ENCODE measurements at regions not wholly inside any gene's neighbourhood (a gene's known extent, or its start where the extent isn't known, plus 50 kb on each side); places are given as distances from the start of the nearest gene placed in this dataset.
"Not testable (repeated sequence)": the region's sequence is repeated elsewhere in the genome, so short reads cannot be mapped to it uniquely, and the experiment has no call there.

- DNase-seq: not testable (repeated sequence)
Observed at GRCh38 chr6:141969768-141970415, 162.8 kb upstream of the GJE1 start.

GRCh38 chr6:141969201-141969600 is 163.5 kb upstream of the GJE1 start:
- DNase-seq: no peak

- no peak for DNase-seq
Observed at GRCh38 chr6:141968632-141969031, 164.1 kb upstream of the GJE1 start.

- no peak for DNase-seq
Observed at GRCh38 chr6:141965016-141965545, 167.6 kb upstream of the GJE1 start.

GRCh38 chr6:141963543-141964295 is 169.0 kb upstream of the GJE1 start:
- DNase-seq: no peak

- no peak for DNase-seq
Observed at GRCh38 chr6:141957271-141957670, 175.5 kb upstream of the GJE1 start.

- DNase-seq: no peak
Observed at GRCh38 chr6:141956868-141957267, 175.9 kb upstream of the GJE1 start.

- no peak for DNase-seq
Observed at GRCh38 chr6:141956046-141956761, 176.5 kb upstream of the GJE1 start.

GRCh38 chr6:141953072-141953471 is 179.7 kb upstream of the GJE1 start:
- DNase-seq: no peak

- DNase-seq: no peak
Observed at GRCh38 chr6:141946502-141946901, 186.2 kb upstream of the GJE1 start.

- no peak for DNase-seq
Observed at GRCh38 chr6:141938664-141939063, 194.1 kb upstream of the GJE1 start.

GRCh38 chr6:141932685-141933084 is 200.0 kb upstream of the GJE1 start:
- no peak for DNase-seq

GRCh38 chr6:141926200-141926900 is 206.4 kb upstream of the GJE1 start:
- not testable (repeated sequence) for DNase-seq

- no peak for DNase-seq
Observed at GRCh38 chr6:141925001-141925400, 207.7 kb upstream of the GJE1 start.

- no peak for DNase-seq
Observed at GRCh38 chr6:141922898-141923297, 209.8 kb upstream of the GJE1 start.

- DNase-seq: not testable (repeated sequence)
Observed at GRCh38 chr6:141916682-141917505, 215.8 kb upstream of the GJE1 start.

GRCh38 chr6:141914646-141915045 is 218.1 kb upstream of the GJE1 start:
- DNase-seq: no peak

- DNase-seq: no peak
Observed at GRCh38 chr6:141906569-141907080, 226.1 kb upstream of the GJE1 start.

- no peak for DNase-seq
Observed at GRCh38 chr6:141890661-141891060, 242.1 kb upstream of the GJE1 start.

- DNase-seq: no peak
Observed at GRCh38 chr6:141884850-141885249, 247.9 kb upstream of the GJE1 start.

GRCh38 chr6:141878686-141879085 is 254.0 kb upstream of the GJE1 start:
- DNase-seq: no peak

Data from right forelimb (tissue), 1 donor.